ENCODE measurements at regions not wholly inside any gene's neighbourhood (a gene's known extent, or its start where the extent isn't known, plus 50 kb on each side); places are given as distances from the start of the nearest gene placed in this dataset.

- Histone ChIP-seq H3K79me2 (ENCODE audit: insufficient read depth, low read length) (no peaks in the 10 kb centered on the region), H3K4me3 (ENCODE audit: low read length, poor library complexity, severe bottlenecking) (no peak overlapping the region), H2AFZ (ENCODE audit: low read length) (no peak overlapping the region), H3K4me2 (ENCODE audit: low read depth, low read length, poor library complexity, severe bottlenecking) (no peak overlapping the region), H3F3A (ENCODE audit: low read depth) (no peaks in the 10 kb centered on the region), H3K36me3 (ENCODE audit: insufficient read depth, low read length) (no peaks in the 10 kb centered on the region), H3K9ac (ENCODE audit: low read depth, low read length, poor library complexity, severe bottlenecking) (no peak overlapping the region), H3K27me3 (ENCODE audit: insufficient read depth, low read length, poor library complexity, severe bottlenecking) (no peaks in the 10 kb centered on the region), H3K4me1 (ENCODE audit: insufficient read depth, low read length, poor library complexity, severe bottlenecking) (peaks cover 11% of the 10 kb centered on the region), H3K9me3 (ENCODE audit: insufficient read depth, low read depth, low read length) (no peaks in the 10 kb centered on the region), H4K20me1 (ENCODE audit: insufficient read depth, low read length, poor library complexity, severe bottlenecking) (no peaks in the 10 kb centered on the region), H3K9me2 (replicated peaks; ENCODE audit: low read depth, low read length) (no peaks in the 10 kb centered on the region)
- TF ChIP-seq CTCF (conservative IDR thresholded peaks at IDR 0.05; ENCODE audit: low read length) = no peak
- no peak for TF ChIP-seq EZH2phosphoT487 (IDR thresholded peaks at IDR 0.05; ENCODE audit: borderline replicate concordance)
Measured at GRCh38 chr10:3418041-3418754, 245.6 kb upstream of the PITRM1 start.

- H3K4me2 ChIP-seq (ENCODE audit: low read depth, low read length, poor library complexity, severe bottlenecking) = no peak overlapping the region
- no peaks in the 10 kb centered on the region for H3K79me2 ChIP-seq (ENCODE audit: insufficient read depth, low read length)
- H3K27me3 ChIP-seq (ENCODE audit: insufficient read depth, low read length, poor library complexity, severe bottlenecking) = no peaks in the 10 kb centered on the region
- H4K20me1 ChIP-seq (ENCODE audit: insufficient read depth, low read length, poor library complexity, severe bottlenecking) = no peaks in the 10 kb centered on the region
- no peaks in the 10 kb centered on the region for H3K9me2 ChIP-seq (replicated peaks; ENCODE audit: low read depth, low read length)
- H3K4me3 ChIP-seq (ENCODE audit: low read length, poor library complexity, severe bottlenecking) = no peak overlapping the region
- H3K36me3 ChIP-seq (ENCODE audit: insufficient read depth, low read length) = no peaks in the 10 kb centered on the region
- no peaks in the 10 kb centered on the region for H3K9me3 ChIP-seq (ENCODE audit: insufficient read depth, low read depth, low read length)
- TF ChIP-seq CTCF (conservative IDR thresholded peaks at IDR 0.05; ENCODE audit: low read length) (no peak), EZH2phosphoT487 (IDR thresholded peaks at IDR 0.05; ENCODE audit: borderline replicate concordance) (no peak)
- no peak overlapping the region for H3K9ac ChIP-seq (ENCODE audit: low read depth, low read length, poor library complexity, severe bottlenecking)
- peaks cover 11% of the 10 kb centered on the region for H3K4me1 ChIP-seq (ENCODE audit: insufficient read depth, low read length, poor library complexity, severe bottlenecking)
- no peaks in the 10 kb centered on the region for H3F3A ChIP-seq (ENCODE audit: low read depth)
- no peak overlapping the region for H2AFZ ChIP-seq (ENCODE audit: low read length)
Measured at GRCh38 chr10:3417096-3417495, 244.5 kb upstream of the PITRM1 start.

GRCh38 chr10:3415878-3416605, 243.5 kb upstream of the PITRM1 start:
- Histone ChIP-seq H2AFZ (ENCODE audit: low read length) (no peak overlapping the region), H3K79me2 (ENCODE audit: insufficient read depth, low read length) (no peaks in the 10 kb centered on the region), H3F3A (ENCODE audit: low read depth) (no peaks in the 10 kb centered on the region), H4K20me1 (ENCODE audit: insufficient read depth, low read length, poor library complexity, severe bottlenecking) (no peaks in the 10 kb centered on the region), H3K4me3 (ENCODE audit: low read length, poor library complexity, severe bottlenecking) (no peak overlapping the region), H3K27me3 (ENCODE audit: insufficient read depth, low read length, poor library complexity, severe bottlenecking) (no peaks in the 10 kb centered on the region), H3K9me2 (replicated peaks; ENCODE audit: low read depth, low read length) (no peaks in the 10 kb centered on the region), H3K9me3 (ENCODE audit: insufficient read depth, low read depth, low read length) (no peaks in the 10 kb centered on the region; the same call in 1 of the 2 replicates), H3K4me2 (ENCODE audit: low read depth, low read length, poor library complexity, severe bottlenecking) (no peak overlapping the region), H3K9ac (ENCODE audit: low read depth, low read length, poor library complexity, severe bottlenecking) (no peak overlapping the region), H3K36me3 (ENCODE audit: insufficient read depth, low read length) (no peaks in the 10 kb centered on the region), H3K4me1 (ENCODE audit: insufficient read depth, low read length, poor library complexity, severe bottlenecking) (peaks cover 11% of the 10 kb centered on the region)
- no peak for TF ChIP-seq CTCF (conservative IDR thresholded peaks at IDR 0.05; ENCODE audit: low read length)
- no peak for TF ChIP-seq EZH2phosphoT487 (IDR thresholded peaks at IDR 0.05; ENCODE audit: borderline replicate concordance)
